Tibial nerve (tissue), 3 donors: ENCODE measurements at regions not wholly inside any gene's neighbourhood (a gene's known extent, or its start where the extent isn't known, plus 50 kb on each side); places are given as distances from the start of the nearest gene placed in this dataset.

Experiments
- EP300 ChIP-seq, 2 donors: sonication (generic); formaldehyde crosslinking; IDR thresholded peaks; one replicate each; pipeline ENCODE4 v1.6.1; 2017; ENCODE audit warnings: antibody characterized with exemption in 2 of 2, mild to moderate bottlenecking in 1 of 2
- POLR2A ChIP-seq, 2 donors: fragments of 450-650 bp; IDR thresholded peaks; one replicate each; pipeline ENCODE4 v1.6.1; 2017; ENCODE audit warnings: antibody characterized with exemption in 2 of 2, mild to moderate bottlenecking in 2 of 2, moderate library complexity in 2 of 2

- no peak for TF ChIP-seq EP300 (IDR thresholded peaks at IDR 0.05)
- no peak for TF ChIP-seq POLR2A (IDR thresholded peaks at IDR 0.05)
Measured at GRCh38 chr4:108484187-108484586, 136.2 kb upstream of the RPL34 start.
